NCI-H1105 treated with DMSO at 0.1 percent for 48 hours (cell line): ENCODE measurements at regions not wholly inside any gene's neighbourhood (a gene's known extent, or its start where the extent isn't known, plus 50 kb on each side); places are given as distances from the start of the nearest gene placed in this dataset.

Experiments
- DNase-seq: peaks from one replicate; lab custom pipeline; 2025; lab: John Stamatoyannopoulos, UW

GRCh38 chr10:42951486-42952251, 125.2 kb upstream of the RET start:
- no peak for DNase-seq

GRCh38 chr10:42952349-42952748, 124.5 kb upstream of the RET start:
- no peak for DNase-seq

GRCh38 chr10:42952931-42953683, 123.8 kb upstream of the RET start:
- no peak for DNase-seq

GRCh38 chr10:42953684-42954674, 122.9 kb upstream of the RET start:
- DNase-seq: no peak

- DNase-seq: no peak
Measured at GRCh38 chr10:42954766-42955492, 121.9 kb upstream of the RET start.

GRCh38 chr10:42955493-42955889, 121.4 kb upstream of the RET start:
- no peak for DNase-seq

- no peak for DNase-seq
Measured at GRCh38 chr10:42956045-42956444, 120.8 kb upstream of the RET start.

GRCh38 chr10:42958142-42958868, 118.6 kb upstream of the RET start:
- no peak for DNase-seq

- DNase-seq: no peak
Measured at GRCh38 chr10:42959833-42960232, 117.0 kb upstream of the RET start.

- DNase-seq: no peak
Measured at GRCh38 chr10:42960491-42960990, 116.3 kb upstream of the RET start.

GRCh38 chr10:42960991-42961795, 115.7 kb upstream of the RET start:
- DNase-seq: no peak

- no peak for DNase-seq
Measured at GRCh38 chr10:42961796-42962109, 115.1 kb upstream of the RET start.

- no peak for DNase-seq
Measured at GRCh38 chr10:42962110-42962901, 114.6 kb upstream of the RET start.

GRCh38 chr10:42962902-42963231, 114.0 kb upstream of the RET start:
- DNase-seq: no peak

- no peak for DNase-seq
Measured at GRCh38 chr10:42963312-42963711, 113.6 kb upstream of the RET start.

GRCh38 chr10:42969147-42969546, 107.7 kb upstream of the RET start:
- no peak for DNase-seq

GRCh38 chr10:42969909-42970308, 107.0 kb upstream of the RET start:
- no peak for DNase-seq

GRCh38 chr10:42970451-42971250, 106.2 kb upstream of the RET start:
- no peak for DNase-seq

- no peak for DNase-seq
Measured at GRCh38 chr10:42971251-42971599, 105.6 kb upstream of the RET start.
